GM19239 (cell line): ENCODE measurements at regions not wholly inside any gene's neighbourhood (a gene's known extent, or its start where the extent isn't known, plus 50 kb on each side); places are given as distances from the start of the nearest gene placed in this dataset.

Source experiments
- DNase-seq: peaks from one replicate; pipeline ENCODE4 v3.0.0; 2011; ENCODE audit warnings: low spot score; ENCODE audit not compliant: insufficient read length
- FAIRE-seq: peaks from 2 replicates; lab custom pipeline; 2011; peaks lifted over from hg19 to GRCh38; lab: Jason Lieb, UNC

DNA sequence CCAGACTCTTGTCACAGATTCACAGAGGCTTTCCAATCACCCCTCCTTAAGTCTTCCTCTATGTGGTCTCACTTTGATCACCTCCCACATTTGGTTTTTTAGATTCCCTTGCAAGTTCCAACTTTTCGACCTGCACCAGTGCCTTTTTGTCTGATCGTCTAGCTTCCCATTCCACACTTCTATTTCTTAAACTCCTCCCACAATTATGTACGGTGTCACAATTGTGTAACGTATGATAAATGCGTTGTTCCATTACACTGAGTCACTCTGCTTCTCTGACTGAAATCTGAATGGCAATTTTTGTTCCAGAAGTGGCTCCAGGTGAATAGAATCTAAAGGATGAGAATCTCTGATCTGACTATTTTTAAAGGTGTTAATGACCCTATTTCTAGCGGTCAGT lies 320.1 kb downstream of the LMX1A start:
- FAIRE-seq (no peak), DNase-seq (no peak)

- DNase-seq: no peak
- FAIRE-seq: no peak
These were observed 322.2 kb downstream of the LMX1A start for GRCh38 chr1:165034136-165034809.

DNA sequence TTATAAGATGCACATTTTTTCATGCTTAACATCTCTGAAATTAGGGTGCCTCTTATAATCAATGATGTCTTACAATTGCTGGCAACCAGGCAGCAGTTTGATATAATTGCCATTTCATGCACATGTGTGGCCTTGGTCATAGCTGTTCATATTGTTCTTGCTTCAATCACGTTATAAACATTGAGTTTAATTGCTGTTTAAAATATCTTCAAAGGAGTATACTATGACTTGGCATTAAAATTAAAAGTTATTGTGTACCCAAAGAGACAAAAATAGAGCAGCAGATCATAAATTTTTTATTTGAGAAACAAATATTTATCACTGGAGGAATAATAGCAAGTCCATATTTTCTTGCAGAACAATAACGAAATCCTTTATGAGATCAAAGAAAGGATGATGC lies 325.5 kb downstream of the LMX1A start:
- no peak for DNase-seq
- FAIRE-seq: no peak

- no peak for DNase-seq
These were observed 330.7 kb downstream of the LMX1A start for GRCh38 chr1:165025805-165026204.

DNA sequence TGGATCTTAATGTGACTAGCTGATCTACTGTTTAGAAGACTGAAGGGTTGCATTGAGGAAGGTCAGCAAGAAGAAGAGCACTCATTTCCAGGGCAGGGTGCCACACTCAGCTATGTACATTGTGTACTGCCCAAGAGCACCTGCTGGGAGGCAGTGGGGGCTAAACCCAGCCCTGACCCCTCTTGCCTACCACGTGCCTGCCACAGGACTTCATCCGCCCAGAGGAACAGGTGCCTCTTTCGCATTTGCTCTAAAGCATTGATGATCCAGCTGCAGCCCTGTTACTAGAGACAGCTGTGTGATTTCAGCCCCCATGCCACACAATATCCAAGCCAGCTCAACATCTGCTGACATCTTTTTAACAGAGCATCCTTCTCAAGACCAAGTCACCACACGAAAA lies 341.8 kb downstream of the LMX1A start:
- FAIRE-seq (no peak), DNase-seq (no peak)

More at GRCh38 chr1:165025805-165026204, 330.7 kb downstream of the LMX1A start:
- no peak for FAIRE-seq

DNA sequence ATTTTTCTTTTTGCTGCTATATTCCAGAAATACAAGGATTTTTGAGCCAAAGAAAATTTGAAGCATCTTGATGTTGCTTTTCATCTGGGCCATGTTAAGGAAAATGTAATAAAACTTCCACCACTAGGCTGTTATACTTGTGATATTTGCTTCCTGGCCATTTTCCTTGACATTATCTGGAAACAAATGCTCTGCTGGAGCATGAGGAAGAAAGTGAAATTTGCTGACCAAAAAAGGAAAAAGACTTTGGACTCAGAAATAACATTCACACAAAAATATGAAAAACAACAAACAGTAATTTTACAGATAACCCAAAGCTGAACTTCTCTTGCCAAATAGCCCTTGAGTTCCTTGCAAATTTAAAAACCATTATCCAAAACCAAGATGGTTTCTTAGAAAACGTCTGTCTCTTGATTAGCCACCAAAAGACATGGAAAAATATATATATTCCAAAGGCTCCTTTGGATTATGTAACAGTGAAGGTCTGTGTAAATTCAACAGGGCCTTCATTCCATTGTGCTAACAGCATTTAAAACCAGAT lies 344.5 kb downstream of the LMX1A start:
- no peak for FAIRE-seq
- DNase-seq: no peak

GRCh38 chr1:165011186-165011585 lies 345.3 kb downstream of the LMX1A start:
- no peak for FAIRE-seq
- DNase-seq: no peak

- DNase-seq: no peak
- no peak for FAIRE-seq
These were observed 346.0 kb downstream of the LMX1A start for GRCh38 chr1:165010418-165011070.

DNA sequence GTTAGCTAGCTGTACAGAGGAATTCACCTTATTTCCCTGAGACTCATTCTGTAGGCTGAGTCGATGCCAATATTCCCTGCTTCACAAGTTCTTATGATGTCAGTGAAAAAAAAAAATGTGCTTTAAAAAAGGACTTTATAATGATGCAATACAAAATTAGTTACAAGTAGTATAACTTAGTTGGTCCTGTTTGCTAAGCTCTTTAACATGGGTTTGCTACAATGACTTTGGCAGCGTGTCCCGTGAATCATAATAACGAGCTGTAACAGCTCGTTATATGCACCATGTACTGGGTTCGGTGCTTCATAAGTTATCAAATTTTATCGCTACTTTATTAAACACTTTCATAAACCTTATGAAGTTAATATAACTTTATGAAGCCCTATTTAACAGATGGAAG lies 349.7 kb downstream of the LMX1A start:
- no peak for FAIRE-seq

GRCh38 chr1:164999146-164999545 lies 357.4 kb downstream of the LMX1A start:
- no peak for FAIRE-seq
- no peak for DNase-seq

More for the DNA sequence above, 349.7 kb downstream of the LMX1A start:
- no peak for DNase-seq

- DNase-seq (no peak), FAIRE-seq (no peak)
These were observed 364.7 kb downstream of the LMX1A start for GRCh38 chr1:164991763-164992314.

GRCh38 chr1:164983023-164983650 lies 373.4 kb downstream of the LMX1A start:
- FAIRE-seq (no peak), DNase-seq (no peak)

DNA sequence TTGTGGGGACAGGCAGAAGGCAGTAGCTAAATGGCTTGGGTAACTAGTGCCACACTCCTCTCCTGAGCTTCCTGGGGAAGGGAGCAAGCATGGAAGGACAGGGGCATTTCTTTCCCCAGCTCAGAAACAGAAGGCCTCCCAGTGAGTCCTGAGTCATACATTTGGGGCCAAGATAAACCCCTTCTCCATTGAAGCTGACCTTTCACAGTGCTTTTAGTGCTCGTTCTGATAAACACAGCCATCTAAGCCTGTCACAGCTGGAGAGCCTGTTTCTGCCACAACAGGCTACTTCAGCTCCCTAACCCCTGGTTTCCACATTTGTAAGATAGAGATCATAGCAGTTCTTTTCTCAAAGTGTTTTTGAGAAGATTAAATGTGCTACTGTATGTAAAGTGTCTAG lies 374.0 kb downstream of the LMX1A start:
- no peak for FAIRE-seq
- DNase-seq: no peak

- no peak for DNase-seq
- FAIRE-seq: no peak
These were observed 379.0 kb downstream of the LMX1A start for GRCh38 chr1:164977561-164977960.

DNA sequence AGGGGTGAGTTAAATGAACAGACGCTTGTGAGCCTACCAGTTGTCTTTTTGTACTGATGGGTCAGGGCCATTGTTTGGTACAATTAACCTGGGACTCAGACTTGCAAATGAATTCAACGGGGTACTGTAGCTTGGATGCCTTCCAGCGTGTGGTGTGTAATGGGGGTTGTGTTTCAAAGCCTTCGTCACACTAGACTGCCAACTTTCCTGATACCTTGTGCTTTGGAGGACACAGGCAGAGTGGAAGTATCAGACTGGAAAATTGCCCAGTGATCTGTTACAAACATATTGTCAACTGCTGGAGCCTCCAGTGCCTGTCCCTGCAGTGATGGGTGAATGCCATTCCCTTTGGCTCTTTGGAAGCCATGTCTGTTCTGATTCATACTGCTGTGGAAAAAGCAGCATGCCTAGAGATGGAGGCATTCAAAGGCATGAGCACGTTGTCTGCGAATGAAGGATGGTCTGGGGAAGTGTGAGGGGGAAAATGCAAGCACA lies 384.5 kb downstream of the LMX1A start:
- FAIRE-seq (no peak), DNase-seq (no peak)

- DNase-seq (no peak), FAIRE-seq (no peak)
These were observed 385.1 kb downstream of the LMX1A start for GRCh38 chr1:164971391-164971790.

GRCh38 chr1:164969253-164969652 lies 387.3 kb downstream of the LMX1A start:
- DNase-seq (no peak), FAIRE-seq (no peak)

- DNase-seq (no peak), FAIRE-seq (no peak)
These were observed 389.2 kb downstream of the LMX1A start for GRCh38 chr1:164967300-164967699.

DNA sequence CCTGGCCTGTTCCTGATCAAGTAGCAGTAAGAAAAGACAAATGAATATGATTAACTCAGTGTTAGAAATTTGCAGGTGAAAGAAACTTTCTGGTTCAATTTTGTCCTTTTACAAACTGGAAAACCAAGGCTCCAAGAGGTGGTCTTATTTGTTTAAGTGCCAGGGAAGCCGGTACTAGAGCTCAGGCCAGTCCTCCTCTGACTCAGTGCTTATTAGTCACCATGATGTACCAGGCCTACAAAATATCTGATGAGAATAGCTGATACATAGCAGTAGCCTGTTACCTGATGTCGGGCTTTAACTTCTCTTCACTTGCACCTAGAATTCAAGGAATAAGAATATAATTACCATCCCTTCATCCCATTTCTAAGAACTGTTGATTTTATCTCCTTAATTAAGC lies 394.8 kb downstream of the LMX1A start:
- FAIRE-seq (no peak), DNase-seq (no peak)

DNA sequence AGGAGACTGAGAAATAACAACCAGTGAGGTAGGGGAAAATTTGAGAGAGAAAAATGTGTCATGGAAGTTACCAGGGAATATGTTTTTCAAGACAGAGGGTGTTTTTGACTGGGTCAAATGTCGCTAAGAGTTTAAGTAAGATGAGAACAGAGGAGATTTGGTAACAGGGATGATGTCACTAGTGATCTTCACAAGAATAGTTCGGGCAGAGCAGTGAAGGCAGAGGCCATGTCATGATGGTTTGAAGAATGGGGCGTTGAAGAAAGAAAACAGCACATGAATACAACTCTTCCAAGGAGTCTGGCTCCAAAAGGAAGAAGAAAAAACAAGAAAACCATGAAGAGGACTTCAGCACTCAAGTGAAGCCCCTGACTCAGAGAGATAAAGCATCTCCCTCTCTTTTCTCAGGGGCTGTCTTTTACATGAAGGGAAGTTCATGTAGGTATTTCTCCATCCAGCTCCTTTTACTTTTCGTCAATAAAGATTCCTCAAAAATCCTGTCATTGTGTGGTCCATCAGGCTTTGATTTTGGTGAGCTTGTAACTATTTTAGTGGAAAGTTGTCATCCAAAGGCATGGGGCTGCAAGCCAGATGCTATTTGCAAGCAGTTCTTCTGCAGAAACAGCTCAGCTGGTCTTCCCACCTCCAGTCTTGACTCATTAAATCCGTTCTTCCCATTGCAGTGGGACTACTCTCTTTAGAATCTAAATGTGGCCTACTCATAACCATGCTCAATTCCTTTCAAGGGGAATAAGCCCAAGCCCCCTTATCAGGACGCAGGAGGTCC lies 397.3 kb downstream of the LMX1A start:
- FAIRE-seq (no peak), DNase-seq (no peak)
